C4-2B (cell line): ENCODE measurements at regions not wholly inside any gene's neighbourhood (a gene's known extent, or its start where the extent isn't known, plus 50 kb on each side); places are given as distances from the start of the nearest gene placed in this dataset.

ENCODE experiments used
- H3K27ac ChIP-seq: fragments of 450-650 bp; 2 replicates; pipeline ENCODE4 v1.5.1; 2017
- ZFX ChIP-seq: fragments of 450-650 bp; IDR thresholded peaks from 2 replicates; pipeline ENCODE4 v1.6.1; 2017
- TF ChIP-seq, protein P1 (sequence below): fragments of 450-650 bp; conservative IDR thresholded peaks from 2 replicates; pipeline ENCODE4 v1.5.1; 2017; ENCODE audit warnings: mild to moderate bottlenecking

DNA sequence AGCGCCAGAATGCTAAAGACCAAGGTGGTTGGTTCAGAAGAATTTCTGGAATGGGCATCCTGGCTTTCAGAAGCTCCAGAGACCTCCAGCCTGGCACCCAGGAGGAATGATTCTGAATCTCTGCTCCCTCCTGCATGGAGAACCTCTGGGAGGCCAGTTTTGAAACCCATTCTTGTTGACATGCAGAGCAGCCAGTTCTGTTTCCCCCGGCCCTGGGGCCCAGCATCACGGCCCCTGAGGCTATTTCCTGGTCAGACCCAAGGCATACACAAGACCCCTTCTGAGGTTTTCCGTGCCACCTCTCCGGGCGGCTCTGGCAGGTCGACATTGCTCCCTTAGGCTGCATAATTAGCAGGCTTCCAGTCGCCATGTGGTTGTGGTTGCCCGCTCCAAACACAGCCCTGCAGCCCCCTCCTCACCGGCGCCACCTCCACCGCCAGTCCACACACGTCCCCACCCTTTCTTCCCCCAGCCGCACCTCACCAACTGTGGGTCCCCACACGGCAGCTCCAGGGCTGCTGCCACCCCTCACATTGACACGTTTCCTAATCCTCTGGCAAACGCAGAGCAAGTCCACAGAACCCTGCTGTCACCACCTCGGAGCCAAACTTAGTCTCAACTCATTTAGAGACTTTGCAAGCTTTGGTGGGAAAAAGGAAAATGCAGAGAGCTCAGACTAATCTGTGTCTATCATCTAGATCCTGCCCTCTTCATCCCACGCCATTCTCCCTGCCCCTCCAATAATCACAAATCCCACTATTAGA lies 367.1 kb downstream of the SOX9 start:
- TF ChIP-seq, protein P1, sequence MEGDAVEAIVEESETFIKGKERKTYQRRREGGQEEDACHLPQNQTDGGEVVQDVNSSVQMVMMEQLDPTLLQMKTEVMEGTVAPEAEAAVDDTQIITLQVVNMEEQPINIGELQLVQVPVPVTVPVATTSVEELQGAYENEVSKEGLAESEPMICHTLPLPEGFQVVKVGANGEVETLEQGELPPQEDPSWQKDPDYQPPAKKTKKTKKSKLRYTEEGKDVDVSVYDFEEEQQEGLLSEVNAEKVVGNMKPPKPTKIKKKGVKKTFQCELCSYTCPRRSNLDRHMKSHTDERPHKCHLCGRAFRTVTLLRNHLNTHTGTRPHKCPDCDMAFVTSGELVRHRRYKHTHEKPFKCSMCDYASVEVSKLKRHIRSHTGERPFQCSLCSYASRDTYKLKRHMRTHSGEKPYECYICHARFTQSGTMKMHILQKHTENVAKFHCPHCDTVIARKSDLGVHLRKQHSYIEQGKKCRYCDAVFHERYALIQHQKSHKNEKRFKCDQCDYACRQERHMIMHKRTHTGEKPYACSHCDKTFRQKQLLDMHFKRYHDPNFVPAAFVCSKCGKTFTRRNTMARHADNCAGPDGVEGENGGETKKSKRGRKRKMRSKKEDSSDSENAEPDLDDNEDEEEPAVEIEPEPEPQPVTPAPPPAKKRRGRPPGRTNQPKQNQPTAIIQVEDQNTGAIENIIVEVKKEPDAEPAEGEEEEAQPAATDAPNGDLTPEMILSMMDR, result no peak
- no peak for TF ChIP-seq ZFX
- H3K27ac ChIP-seq, result no peak overlapping the region

DNA sequence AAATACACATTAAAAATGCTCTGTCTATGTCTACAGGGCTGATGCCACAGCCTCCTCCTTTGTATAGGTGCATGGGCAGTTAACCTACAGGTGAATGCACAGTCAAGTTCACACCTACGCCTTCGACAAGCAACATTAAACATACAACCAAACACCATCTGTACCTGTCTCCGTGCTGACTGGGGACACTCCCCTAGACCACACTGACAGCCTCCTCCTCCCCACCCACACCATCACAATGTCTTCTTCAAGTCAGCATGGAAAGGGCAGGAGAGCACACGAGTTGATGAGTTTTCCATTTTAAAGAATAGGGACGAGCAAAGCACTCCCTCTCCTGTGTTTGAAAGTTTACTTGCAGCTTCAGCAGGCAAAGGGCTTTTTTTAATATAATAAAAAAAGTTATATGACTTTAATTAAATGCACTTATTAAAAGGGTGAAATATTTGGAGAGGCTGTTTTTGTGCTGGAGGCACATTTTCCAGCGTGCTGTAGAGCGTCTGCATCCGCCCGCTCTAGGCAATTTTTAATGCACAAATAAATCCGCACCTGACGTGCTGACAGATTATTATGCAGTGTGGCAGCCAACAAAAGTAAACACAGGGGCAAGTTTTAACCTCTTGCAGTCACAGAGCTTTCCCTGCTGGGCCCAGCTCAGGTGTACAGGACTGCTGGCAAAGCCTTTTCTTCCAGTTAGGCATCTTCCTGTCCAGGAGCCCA lies 367.9 kb downstream of the SOX9 start:
- TF ChIP-seq, protein P1, result no peak
- TF ChIP-seq ZFX, result no peak
- H3K27ac ChIP-seq, result no peak overlapping the region

- H3K27ac ChIP-seq, result no peak overlapping the region
- TF ChIP-seq, protein P1, result no peak
- TF ChIP-seq ZFX, result no peak
Observed at GRCh38 chr17:72489272-72489641, 368.4 kb downstream of the SOX9 start.

DNA sequence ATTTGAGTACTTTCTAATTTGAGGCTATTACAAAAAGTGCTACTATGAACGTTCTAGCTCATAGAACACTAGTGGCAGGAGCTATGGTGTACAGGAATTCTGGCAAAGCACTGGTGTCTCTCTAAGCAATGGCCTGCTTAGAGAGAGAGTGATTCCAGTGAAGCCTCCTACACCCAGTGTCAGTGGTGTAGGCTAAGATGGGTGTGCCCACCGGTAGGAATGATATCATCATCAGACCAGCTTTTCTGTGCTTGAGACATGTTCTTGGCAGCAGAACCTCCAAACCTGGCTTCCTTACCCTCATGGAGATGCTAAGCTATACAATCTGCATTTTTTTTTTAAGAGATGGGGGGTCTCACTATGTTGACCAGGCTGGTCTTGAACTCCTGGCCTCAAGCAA lies 370.3 kb downstream of the SOX9 start:
- no peak for TF ChIP-seq ZFX
- TF ChIP-seq, protein P1, result no peak
- H3K27ac ChIP-seq, result no peak overlapping the region

GRCh38 chr17:72492494-72492893 lies 371.7 kb downstream of the SOX9 start:
- TF ChIP-seq ZFX, result no peak
- TF ChIP-seq, protein P1, result no peak
- no peak overlapping the region for H3K27ac ChIP-seq

DNA sequence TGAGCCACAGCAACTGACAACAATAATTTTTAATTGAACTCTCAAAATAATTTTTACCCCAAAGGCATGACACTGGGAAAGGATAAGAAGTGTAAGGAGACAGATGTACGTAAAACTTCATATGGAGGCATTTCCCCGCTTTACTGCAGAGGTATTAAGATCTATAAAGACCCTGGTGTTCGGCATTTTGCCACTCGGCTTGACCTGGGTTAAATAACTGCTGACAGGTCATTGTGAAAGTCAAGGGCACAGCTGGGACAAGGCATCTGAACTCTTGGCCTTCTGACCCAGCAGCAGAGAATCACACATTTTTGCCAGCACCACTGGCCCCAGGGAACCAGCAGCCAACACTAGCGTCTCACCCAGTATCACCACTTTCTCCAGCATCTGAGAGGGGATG lies 372.1 kb downstream of the SOX9 start:
- no peak overlapping the region for H3K27ac ChIP-seq
- TF ChIP-seq, protein P1, result no peak
- TF ChIP-seq ZFX, result no peak

- no peak for TF ChIP-seq ZFX
- TF ChIP-seq, protein P1, result no peak
- H3K27ac ChIP-seq, result no peak overlapping the region
Observed at GRCh38 chr17:72494566-72494965, 373.7 kb downstream of the SOX9 start.
